HG03571 (cell line): ENCODE measurements at regions not wholly inside any gene's neighbourhood (a gene's known extent, or its start where the extent isn't known, plus 50 kb on each side); places are given as distances from the start of the nearest gene placed in this dataset.

Source experiments
- ATAC-seq: cut with Tn5 transposase; IDR thresholded peaks from one replicate; pipeline ENCODE4 v1.9.1; 2021; ENCODE audit not compliant: unreplicated experiment

- no peak for ATAC-seq
These were observed 451.4 kb downstream of the WDR72 start for GRCh38 chr15:53307952-53308624.

- no peak for ATAC-seq
These were observed 453.9 kb downstream of the WDR72 start for GRCh38 chr15:53305554-53305953.

GRCh38 chr15:53305101-53305500 is 454.4 kb downstream of the WDR72 start:
- no peak for ATAC-seq

GRCh38 chr15:53297828-53298227 is 461.6 kb downstream of the WDR72 start:
- ATAC-seq = no peak

- no peak for ATAC-seq
These were observed 462.9 kb downstream of the WDR72 start for GRCh38 chr15:53296603-53297002.

GRCh38 chr15:53295574-53295973 is 463.9 kb downstream of the WDR72 start:
- no peak for ATAC-seq

GRCh38 chr15:53288542-53288941 is 470.9 kb downstream of the WDR72 start:
- ATAC-seq = no peak

- ATAC-seq = no peak
These were observed 484.5 kb upstream of the ONECUT1 start for GRCh38 chr15:53274630-53275029.

GRCh38 chr15:53272116-53272515 is 482.0 kb upstream of the ONECUT1 start:
- ATAC-seq = no peak

GRCh38 chr15:53266176-53266575 is 476.0 kb upstream of the ONECUT1 start:
- no peak for ATAC-seq

- ATAC-seq = no peak
These were observed 470.5 kb upstream of the ONECUT1 start for GRCh38 chr15:53260647-53261046.

- no peak for ATAC-seq
These were observed 466.3 kb upstream of the ONECUT1 start for GRCh38 chr15:53256457-53256856.

GRCh38 chr15:53256043-53256442 is 465.9 kb upstream of the ONECUT1 start:
- ATAC-seq = no peak

GRCh38 chr15:53251996-53252395 is 461.9 kb upstream of the ONECUT1 start:
- ATAC-seq = no peak

- ATAC-seq = no peak
These were observed 461.4 kb upstream of the ONECUT1 start for GRCh38 chr15:53251523-53251922.

- no peak for ATAC-seq
These were observed 457.0 kb upstream of the ONECUT1 start for GRCh38 chr15:53247041-53247708.

GRCh38 chr15:53246404-53246803 is 456.3 kb upstream of the ONECUT1 start:
- ATAC-seq = no peak

- ATAC-seq = no peak
These were observed 443.7 kb upstream of the ONECUT1 start for GRCh38 chr15:53233801-53234200.

- no peak for ATAC-seq
These were observed 440.3 kb upstream of the ONECUT1 start for GRCh38 chr15:53230473-53230872.

- no peak for ATAC-seq
These were observed 436.4 kb upstream of the ONECUT1 start for GRCh38 chr15:53226559-53226958.

GRCh38 chr15:53225781-53226180 is 435.6 kb upstream of the ONECUT1 start:
- no peak for ATAC-seq

- no peak for ATAC-seq
These were observed 434.2 kb upstream of the ONECUT1 start for GRCh38 chr15:53224371-53224770.

GRCh38 chr15:53223815-53224214 is 433.7 kb upstream of the ONECUT1 start:
- ATAC-seq = no peak
